GM12865 (cell line): ENCODE measurements at regions not wholly inside any gene's neighbourhood (a gene's known extent, or its start where the extent isn't known, plus 50 kb on each side); places are given as distances from the start of the nearest gene placed in this dataset.

Experiments used
- DNase-seq: peaks from one replicate; pipeline ENCODE4 v3.0.0; 2010; ENCODE audit warnings: low read depth
- H3K4me3 ChIP-seq: 2 replicates; pipeline ENCODE4 v1.5.1; 2011; ENCODE audit warnings: mild to moderate bottlenecking, low read depth, low read length, control low read depth
- TF ChIP-seq, protein P1 (sequence below): IDR thresholded peaks from 2 replicates; pipeline ENCODE4 v1.5.1; 2011; ENCODE audit warnings: low read length, control low read depth, low read depth, inconsistent platforms; ENCODE audit not compliant: insufficient read depth; ENCODE audit errors: missing control alignments

- no peak for DNase-seq
- TF ChIP-seq, protein P1, sequence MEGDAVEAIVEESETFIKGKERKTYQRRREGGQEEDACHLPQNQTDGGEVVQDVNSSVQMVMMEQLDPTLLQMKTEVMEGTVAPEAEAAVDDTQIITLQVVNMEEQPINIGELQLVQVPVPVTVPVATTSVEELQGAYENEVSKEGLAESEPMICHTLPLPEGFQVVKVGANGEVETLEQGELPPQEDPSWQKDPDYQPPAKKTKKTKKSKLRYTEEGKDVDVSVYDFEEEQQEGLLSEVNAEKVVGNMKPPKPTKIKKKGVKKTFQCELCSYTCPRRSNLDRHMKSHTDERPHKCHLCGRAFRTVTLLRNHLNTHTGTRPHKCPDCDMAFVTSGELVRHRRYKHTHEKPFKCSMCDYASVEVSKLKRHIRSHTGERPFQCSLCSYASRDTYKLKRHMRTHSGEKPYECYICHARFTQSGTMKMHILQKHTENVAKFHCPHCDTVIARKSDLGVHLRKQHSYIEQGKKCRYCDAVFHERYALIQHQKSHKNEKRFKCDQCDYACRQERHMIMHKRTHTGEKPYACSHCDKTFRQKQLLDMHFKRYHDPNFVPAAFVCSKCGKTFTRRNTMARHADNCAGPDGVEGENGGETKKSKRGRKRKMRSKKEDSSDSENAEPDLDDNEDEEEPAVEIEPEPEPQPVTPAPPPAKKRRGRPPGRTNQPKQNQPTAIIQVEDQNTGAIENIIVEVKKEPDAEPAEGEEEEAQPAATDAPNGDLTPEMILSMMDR: no peak
- no peak overlapping the region for H3K4me3 ChIP-seq
Measured at GRCh38 chr5:167171056-167171455, 1120.4 kb upstream of the WWC1 start.

DNA sequence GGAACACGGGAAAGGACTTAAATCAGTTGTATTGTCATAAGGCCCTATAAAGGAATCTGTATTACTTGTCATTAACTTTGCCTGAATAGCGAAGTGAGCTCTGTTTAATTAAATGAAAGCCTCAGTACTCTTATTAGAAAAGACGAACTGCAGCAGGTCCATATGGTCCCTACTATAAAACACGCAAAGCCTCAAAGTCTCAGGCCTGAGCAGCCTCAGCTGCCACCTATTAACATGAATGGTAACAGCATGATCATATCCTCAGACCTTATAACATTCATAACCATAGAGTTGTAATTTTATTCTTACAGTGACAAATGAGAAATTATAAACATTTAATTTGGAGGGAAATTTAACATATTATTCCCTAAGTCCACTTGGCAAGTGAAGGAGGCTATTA lies 1113.7 kb upstream of the WWC1 start:
- H3K4me3 ChIP-seq: no peak overlapping the region
- DNase-seq: no peak
- TF ChIP-seq, protein P1: no peak

- DNase-seq: no peak
- H3K4me3 ChIP-seq: no peak overlapping the region
- TF ChIP-seq, protein P1: no peak
Measured at GRCh38 chr5:167180906-167181305, 1110.5 kb upstream of the WWC1 start.

DNA sequence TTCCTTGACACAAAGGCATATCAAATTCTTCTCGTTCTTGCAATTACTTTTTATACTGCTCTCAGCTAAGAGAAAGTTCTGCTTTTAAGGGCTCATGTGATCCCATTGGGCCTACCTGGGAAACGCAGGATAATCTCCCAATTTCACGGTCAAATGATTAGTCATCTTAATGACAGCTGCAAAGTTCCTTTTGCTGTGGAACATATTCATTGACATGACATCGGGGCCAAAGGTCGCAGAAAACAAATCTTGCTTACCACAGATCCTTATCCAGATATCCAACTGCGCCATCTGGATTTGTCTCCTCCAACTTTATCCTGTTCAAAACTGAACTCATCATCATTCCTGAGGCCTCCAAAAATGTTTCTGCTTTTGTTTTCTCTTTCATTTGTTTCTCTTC lies 1085.6 kb upstream of the WWC1 start:
- no peak for DNase-seq
- TF ChIP-seq, protein P1: no peak
- H3K4me3 ChIP-seq: no peak overlapping the region

DNA sequence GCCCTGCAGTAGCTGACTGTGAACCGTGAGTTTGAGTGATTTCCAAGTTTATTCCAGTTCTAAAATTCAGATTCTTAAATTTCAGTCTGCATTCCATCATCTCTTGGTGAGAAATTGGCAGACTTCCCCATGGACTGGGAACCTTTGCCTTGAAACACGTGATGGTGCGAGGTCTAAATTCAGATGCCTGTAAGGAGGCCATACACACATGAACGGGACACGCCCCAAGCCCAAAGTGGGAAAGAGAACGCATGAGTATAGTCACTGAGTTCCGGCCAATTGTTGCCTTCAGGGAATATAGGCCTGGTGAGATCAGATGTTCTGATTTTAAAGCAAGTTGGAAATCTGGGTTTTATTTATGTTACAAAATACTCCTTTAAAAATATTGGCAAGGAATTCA lies 1084.4 kb upstream of the WWC1 start:
- TF ChIP-seq, protein P1: no peak
- DNase-seq: no peak
- H3K4me3 ChIP-seq: no peak overlapping the region

DNA sequence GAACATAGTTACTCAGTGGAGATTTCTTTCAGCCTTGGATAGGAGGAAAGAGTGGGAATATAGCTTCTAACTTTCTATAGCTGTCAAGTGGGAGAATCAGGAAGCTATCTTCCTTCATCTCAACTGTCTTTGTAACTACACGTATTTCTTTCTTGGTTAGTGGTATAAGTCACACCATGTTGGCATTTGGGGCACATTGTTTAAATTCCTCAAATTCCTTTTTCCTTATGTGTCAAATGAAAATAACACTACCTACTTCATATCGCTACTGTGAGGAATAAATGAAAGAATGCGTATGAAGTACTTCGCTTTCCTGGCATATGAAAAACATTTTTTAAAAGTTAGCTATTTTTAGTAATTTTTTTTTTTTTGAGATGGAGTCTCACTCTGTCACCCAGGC lies 1082.5 kb upstream of the WWC1 start:
- no peak for DNase-seq
- no peak overlapping the region for H3K4me3 ChIP-seq
- TF ChIP-seq, protein P1: no peak

- DNase-seq: no peak
- no peak overlapping the region for H3K4me3 ChIP-seq
- TF ChIP-seq, protein P1: no peak
Measured at GRCh38 chr5:167217097-167217743, 1074.2 kb upstream of the WWC1 start.
